Calu3 (cell line): ENCODE measurements at regions not wholly inside any gene's neighbourhood (a gene's known extent, or its start where the extent isn't known, plus 50 kb on each side); places are given as distances from the start of the nearest gene placed in this dataset.

Experiments used
- BruUV-seq: library from RNA; stranded (reverse); fragments of 400-500 nt; replicated peaks from 2 replicates; lab custom pipeline; 2021; lab: Mats Ljungman, UMichigan
- CTCF ChIA-PET: fragments of 300-600 bp; sonication (Branson Sonifier 250); formaldehyde crosslinking; loops from one replicate; lab custom pipeline; 2022; ENCODE audit warnings: antibody characterized with exemption; lab: Charles Lee
- DNase-seq: peaks from one replicate; pipeline ENCODE4 v3.0.0; 2022
- H3K27ac Mint-ChIP-seq: one replicate; pipeline ENCODE4 v1.8.0; 2022; ENCODE audit warnings: mixed read lengths; ENCODE audit not compliant: unreplicated experiment
- H3K27me3 Mint-ChIP-seq: one replicate; pipeline ENCODE4 v1.8.0; 2022; ENCODE audit warnings: mixed read lengths; ENCODE audit not compliant: unreplicated experiment
- H3K36me3 Mint-ChIP-seq: one replicate; pipeline ENCODE4 v1.8.0; 2022; ENCODE audit warnings: mild to moderate bottlenecking, moderate library complexity, mixed read lengths; ENCODE audit not compliant: insufficient read depth, unreplicated experiment
- H3K4me1 Mint-ChIP-seq: one replicate; pipeline ENCODE4 v1.8.0; 2022; ENCODE audit warnings: mild to moderate bottlenecking, low read depth, mixed read lengths; ENCODE audit not compliant: unreplicated experiment
- H3K4me3 Mint-ChIP-seq: one replicate; pipeline ENCODE4 v1.8.0; 2022; ENCODE audit warnings: mild to moderate bottlenecking, low read depth, moderate library complexity, mixed read lengths; ENCODE audit not compliant: unreplicated experiment
- H3K9me3 Mint-ChIP-seq: one replicate; pipeline ENCODE4 v1.8.0; 2022; ENCODE audit warnings: low read depth, mixed read lengths; ENCODE audit not compliant: unreplicated experiment
- intact Hi-C: fragments of 100-400 bp; cut with micrococcal nuclease; formaldehyde crosslinking; loops from one replicate; pipeline ENCODE4 v1.10.0; 2022; ENCODE audit not compliant: unreplicated experiment
- TF ChIP-seq, protein P1 (sequence below): fragments of 200-600 bp; IDR thresholded peaks from one replicate; pipeline ENCODE4 v1.8.0; 2022; ENCODE audit warnings: antibody characterized with exemption; ENCODE audit not compliant: unreplicated experiment

DNA sequence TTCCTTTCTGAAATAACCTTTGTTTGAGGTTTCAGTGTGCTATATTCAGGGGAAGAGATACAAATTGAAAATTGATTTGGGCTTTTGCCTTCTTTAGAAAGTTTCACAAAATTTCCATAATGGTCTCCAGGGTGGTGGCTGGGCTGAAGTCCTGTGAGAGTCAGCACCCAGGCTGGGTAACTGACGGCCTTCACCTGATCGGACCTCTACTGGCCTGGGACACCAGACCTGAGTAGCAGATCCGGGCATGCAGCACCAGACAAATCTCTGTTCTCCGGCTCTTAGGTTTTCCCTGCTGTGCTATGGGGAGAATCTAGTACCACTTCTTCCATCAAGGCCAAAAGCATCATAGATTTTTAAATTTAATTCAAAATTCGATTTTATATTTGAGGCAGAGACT is 133.0 kb upstream of the LMCD1 start:
- H3K9me3 Mint-ChIP-seq, result no peaks in the 10 kb centered on the region
- no peak overlapping the region for H3K27ac Mint-ChIP-seq
- H3K36me3 Mint-ChIP-seq, result no peaks in the 10 kb centered on the region
- intact Hi-C loops, result no loop called here
- BruUV-seq, result no TSS peak
- peaks cover 16% of the 10 kb centered on the region for H3K4me1 Mint-ChIP-seq
- H3K27me3 Mint-ChIP-seq, result no peaks in the 10 kb centered on the region
- no peak overlapping the region for H3K4me3 Mint-ChIP-seq
- no peak for DNase-seq
- CTCF ChIA-PET, result no interaction called here
- TF ChIP-seq, protein P1, sequence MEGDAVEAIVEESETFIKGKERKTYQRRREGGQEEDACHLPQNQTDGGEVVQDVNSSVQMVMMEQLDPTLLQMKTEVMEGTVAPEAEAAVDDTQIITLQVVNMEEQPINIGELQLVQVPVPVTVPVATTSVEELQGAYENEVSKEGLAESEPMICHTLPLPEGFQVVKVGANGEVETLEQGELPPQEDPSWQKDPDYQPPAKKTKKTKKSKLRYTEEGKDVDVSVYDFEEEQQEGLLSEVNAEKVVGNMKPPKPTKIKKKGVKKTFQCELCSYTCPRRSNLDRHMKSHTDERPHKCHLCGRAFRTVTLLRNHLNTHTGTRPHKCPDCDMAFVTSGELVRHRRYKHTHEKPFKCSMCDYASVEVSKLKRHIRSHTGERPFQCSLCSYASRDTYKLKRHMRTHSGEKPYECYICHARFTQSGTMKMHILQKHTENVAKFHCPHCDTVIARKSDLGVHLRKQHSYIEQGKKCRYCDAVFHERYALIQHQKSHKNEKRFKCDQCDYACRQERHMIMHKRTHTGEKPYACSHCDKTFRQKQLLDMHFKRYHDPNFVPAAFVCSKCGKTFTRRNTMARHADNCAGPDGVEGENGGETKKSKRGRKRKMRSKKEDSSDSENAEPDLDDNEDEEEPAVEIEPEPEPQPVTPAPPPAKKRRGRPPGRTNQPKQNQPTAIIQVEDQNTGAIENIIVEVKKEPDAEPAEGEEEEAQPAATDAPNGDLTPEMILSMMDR, result no peak

DNA sequence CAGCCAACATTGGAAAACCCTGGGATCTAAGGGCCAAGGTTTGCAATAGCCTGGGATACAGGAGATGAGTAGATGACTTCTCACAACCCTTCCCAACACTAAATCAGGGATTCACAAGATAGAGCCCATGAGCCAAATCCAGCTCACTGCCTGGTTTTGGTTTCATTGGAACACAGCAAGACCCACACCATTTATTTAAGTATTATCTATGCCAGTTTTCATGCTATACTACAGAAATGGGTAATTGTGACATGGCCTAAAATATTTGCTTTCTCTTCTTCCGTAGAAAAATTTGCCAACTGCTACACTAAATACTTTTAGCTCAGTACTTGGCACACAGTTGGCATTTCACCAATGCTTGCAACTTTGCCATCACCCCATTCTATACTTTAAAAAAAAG is 132.0 kb upstream of the LMCD1 start:
- no peak overlapping the region for H3K4me3 Mint-ChIP-seq
- TF ChIP-seq, protein P1, result no peak

GRCh38 chr3:8371085-8371551 is 130.5 kb upstream of the LMCD1 start:
- Mint-ChIP-seq H3K9me3 (peaks cover 2% of the 10 kb centered on the region), H3K27me3 (no peaks in the 10 kb centered on the region), H3K4me1 (peaks cover 16% of the 10 kb centered on the region), H3K4me3 (no peak overlapping the region), H3K36me3 (no peaks in the 10 kb centered on the region), H3K27ac (no peak overlapping the region)
- TF ChIP-seq, protein P1, result no peak
- no peak for DNase-seq
- no TSS peak for BruUV-seq
- CTCF ChIA-PET, result no interaction called here
- intact Hi-C loops, result no loop called here

More for the DNA sequence above, 132.0 kb upstream of the LMCD1 start:
- Mint-ChIP-seq H3K36me3 (no peaks in the 10 kb centered on the region), H3K27me3 (no peaks in the 10 kb centered on the region), H3K9me3 (peaks cover under 1% of the 10 kb centered on the region), H3K4me1 (peaks cover 16% of the 10 kb centered on the region), H3K27ac (no peak overlapping the region)
- intact Hi-C loops, result no loop called here
- DNase-seq, result no peak
- CTCF ChIA-PET, result no interaction called here
- BruUV-seq, result no TSS peak

- CTCF ChIA-PET, result no interaction called here
- Mint-ChIP-seq H3K36me3 (no peaks in the 10 kb centered on the region), H3K4me1 (peaks cover 16% of the 10 kb centered on the region), H3K27me3 (no peaks in the 10 kb centered on the region), H3K4me3 (no peak overlapping the region), H3K9me3 (peaks cover 2% of the 10 kb centered on the region), H3K27ac (no peak overlapping the region)
- intact Hi-C loops, result no loop called here
- peak; percentile 16 for DNase-seq
- BruUV-seq, result no TSS peak
- TF ChIP-seq, protein P1, result no peak
These were observed 129.6 kb upstream of the LMCD1 start for GRCh38 chr3:8371960-8372463.
